GM19372 (cell line): ENCODE measurements at regions not wholly inside any gene's neighbourhood (a gene's known extent, or its start where the extent isn't known, plus 50 kb on each side); places are given as distances from the start of the nearest gene placed in this dataset.

ENCODE experiments used
- ATAC-seq: cut with Tn5 transposase; IDR thresholded peaks from one replicate; pipeline ENCODE4 v1.9.1; 2021; ENCODE audit warnings: mild to moderate bottlenecking, low read depth, moderate library complexity; ENCODE audit not compliant: unreplicated experiment

GRCh38 chr1:60572378-60572777 lies 498.8 kb upstream of the C1orf87 start:
- ATAC-seq = no peak

DNA sequence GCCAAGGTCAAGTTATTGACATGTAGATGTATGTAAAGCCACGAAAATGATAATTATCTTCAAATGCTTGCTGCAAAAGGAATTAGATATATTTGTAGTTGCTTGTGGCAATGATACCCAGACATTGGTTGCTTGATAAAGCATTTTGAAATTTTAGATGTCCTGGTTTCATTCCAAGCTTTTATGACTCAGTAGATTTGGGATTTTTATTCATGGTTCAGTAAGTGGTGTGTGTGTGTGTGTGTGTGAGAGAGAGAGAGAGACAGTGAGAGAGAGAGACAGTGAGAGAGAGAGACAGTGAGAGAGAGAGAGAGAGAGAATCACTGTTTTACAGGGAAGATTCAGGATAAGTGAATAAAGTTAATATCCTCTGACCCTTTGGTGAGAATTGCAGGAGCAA lies 498.2 kb upstream of the C1orf87 start:
- ATAC-seq = no peak

- no peak for ATAC-seq
Measured at GRCh38 chr1:60569189-60569588, 495.6 kb upstream of the C1orf87 start.

DNA sequence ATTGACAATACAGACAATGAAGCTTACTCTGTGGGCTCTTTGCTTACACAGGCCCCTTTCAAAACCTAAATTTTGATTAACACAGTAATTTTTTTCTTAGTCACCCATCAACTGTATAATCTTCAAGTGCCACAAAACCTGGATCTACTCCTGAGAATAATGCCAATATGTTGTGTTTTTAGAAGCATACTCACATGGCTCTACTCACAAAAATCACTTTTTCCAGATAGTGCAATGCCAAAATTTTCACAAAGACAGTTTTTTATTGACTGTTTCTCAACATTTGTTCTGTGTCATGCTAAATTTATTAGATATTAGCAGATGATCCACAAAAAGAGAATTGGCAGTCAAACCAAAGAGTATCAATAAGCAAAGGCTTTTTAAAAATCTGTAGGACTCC lies 493.7 kb upstream of the C1orf87 start:
- no peak for ATAC-seq

- no peak for ATAC-seq
Measured at GRCh38 chr1:60564916-60565750, 491.6 kb upstream of the C1orf87 start.

DNA sequence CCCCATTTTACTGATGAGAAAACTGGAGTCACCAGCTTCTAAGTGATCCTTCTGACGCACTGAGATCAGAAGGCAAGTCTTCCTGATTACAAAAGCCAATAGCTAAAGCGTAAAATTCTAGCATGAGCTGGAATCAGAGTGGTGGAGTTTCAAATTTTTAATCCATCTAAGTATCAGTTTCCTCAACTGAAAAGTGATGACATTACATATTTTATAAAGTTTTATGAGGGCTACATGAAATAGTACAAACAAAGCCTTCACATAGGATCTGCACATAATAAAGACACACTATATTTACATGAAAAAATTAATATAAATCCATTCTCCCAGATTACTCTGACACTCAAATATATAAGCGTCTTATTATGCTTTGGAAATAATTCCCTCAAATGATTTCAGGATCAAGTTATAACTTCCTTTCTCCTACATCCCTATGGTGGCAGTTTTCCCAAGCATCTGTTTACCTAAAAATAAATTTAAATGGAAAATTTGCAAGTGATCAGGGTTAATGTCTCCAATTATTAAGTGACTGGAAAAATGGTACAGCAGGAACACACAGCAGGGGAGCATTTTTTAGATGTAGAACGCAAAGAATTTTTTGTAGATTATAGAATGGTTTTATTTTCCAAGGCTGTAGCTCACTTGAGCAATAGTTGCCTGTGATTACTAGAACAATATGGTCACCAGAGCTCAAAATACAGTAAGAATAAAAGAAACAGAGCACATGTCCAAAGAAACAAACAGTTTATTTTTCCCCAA lies 490.4 kb upstream of the C1orf87 start:
- ATAC-seq = no peak

DNA sequence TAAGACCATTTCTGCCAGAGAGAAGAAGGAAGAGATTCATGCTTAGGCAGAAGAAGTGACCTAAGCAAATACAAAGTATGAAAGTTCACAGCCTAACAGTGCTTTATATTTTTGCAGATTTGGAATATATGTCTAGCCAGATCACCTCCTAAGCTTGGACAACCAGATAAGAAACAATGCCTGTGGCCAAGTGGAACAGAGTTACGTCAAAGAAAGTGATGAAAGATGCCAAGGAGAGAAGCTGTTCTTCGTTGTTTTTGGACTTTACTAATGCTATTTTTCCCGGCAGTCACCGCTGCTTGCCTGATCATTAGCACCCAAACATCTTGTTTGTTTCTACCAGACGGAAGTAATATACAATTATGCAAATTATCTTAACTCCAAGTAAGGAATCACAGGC lies 489.2 kb upstream of the C1orf87 start:
- ATAC-seq = no peak

DNA sequence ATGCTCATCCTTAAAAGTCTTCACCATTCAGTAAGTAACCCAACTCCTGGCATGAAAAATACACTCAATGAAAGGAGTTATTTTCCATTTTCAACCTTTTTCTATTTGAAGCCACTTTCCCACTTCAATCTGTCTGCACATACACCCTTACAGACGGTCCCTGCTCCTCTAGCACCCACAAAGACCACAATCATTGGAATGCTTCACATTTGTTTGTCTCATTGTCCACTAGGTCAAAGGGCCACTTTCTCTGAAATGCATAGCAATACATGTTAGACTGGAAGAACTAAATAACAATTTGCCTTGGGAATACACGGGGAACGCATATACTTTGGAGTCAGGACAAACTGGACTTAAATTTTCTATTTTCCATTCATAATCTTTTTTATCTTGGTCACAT lies 487.1 kb upstream of the C1orf87 start:
- ATAC-seq = no peak

DNA sequence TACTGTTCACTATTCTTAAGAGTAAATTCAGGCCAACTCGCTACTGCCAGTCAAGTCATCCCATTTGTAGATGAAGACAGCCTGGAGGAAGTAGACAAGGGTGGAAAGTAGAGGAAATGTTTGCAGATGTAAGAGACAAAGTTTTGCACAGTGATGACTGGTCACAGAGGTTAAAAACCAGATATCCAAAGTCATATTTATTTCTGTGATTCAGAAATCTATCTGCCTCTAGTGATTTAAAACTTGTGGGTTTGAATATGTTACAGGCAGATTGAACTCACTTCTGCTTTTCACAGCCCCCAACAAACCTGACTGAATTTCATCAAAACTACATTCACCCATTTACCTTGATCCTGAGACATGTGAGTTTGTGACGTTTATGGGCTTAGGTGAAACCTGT lies 484.7 kb upstream of the C1orf87 start:
- no peak for ATAC-seq

- no peak for ATAC-seq
Measured at GRCh38 chr1:60553730-60554129, 480.2 kb upstream of the C1orf87 start.

GRCh38 chr1:60547821-60548220 lies 474.3 kb upstream of the C1orf87 start:
- no peak for ATAC-seq

DNA sequence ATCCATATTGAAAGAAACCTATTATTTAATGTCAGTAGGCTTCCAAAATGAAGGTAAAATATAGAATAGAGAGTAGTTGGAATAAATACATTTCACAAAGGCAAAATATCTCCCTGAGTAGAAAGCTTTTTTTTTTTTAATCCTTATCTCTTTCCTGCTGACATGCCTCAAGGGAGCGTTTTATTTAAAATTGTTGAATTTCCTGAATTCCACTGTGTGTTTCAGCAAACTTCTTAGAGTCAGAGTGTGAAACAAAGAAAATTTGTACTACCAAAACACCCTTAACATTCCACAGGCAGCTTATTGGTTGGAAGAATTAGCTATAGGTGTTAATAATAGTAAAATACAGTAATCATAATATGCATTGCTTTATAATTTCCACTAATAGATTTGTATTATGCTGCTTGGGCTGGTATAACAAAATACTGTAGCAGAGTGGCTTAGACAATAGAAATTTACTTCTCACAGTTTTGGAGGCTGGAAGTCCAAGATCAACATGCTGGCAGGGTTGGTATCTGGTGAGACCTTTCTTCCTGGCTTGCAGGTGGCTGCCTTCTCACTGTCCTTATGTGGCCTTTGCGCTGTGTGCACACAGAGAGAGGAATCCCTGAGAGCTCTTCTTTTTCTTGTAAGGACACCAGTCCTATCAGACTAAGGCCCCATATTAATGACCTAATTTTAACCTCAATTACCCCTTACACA lies 468.4 kb upstream of the C1orf87 start:
- no peak for ATAC-seq

GRCh38 chr1:60540141-60540540 lies 466.6 kb upstream of the C1orf87 start:
- no peak for ATAC-seq

- ATAC-seq = no peak
Measured at GRCh38 chr1:60535713-60536112, 462.1 kb upstream of the C1orf87 start.

DNA sequence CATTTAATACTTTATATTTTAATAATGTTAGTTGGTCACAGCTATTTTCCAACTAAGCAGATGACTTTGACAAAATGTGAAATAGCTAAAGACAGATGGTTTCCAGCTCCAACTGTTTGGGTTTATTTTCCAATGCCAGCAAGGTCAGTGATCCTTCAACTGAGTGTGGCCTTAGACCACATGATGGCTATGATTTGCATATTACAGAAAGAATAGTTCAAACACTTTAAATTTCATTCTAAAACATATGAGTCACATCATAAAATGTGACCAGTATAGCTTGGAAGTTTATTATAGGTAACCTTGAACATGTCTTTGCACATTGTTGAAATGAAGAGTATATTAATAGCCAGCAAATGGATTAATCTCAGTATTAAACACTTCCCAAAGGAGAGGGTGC lies 454.0 kb upstream of the C1orf87 start:
- no peak for ATAC-seq

DNA sequence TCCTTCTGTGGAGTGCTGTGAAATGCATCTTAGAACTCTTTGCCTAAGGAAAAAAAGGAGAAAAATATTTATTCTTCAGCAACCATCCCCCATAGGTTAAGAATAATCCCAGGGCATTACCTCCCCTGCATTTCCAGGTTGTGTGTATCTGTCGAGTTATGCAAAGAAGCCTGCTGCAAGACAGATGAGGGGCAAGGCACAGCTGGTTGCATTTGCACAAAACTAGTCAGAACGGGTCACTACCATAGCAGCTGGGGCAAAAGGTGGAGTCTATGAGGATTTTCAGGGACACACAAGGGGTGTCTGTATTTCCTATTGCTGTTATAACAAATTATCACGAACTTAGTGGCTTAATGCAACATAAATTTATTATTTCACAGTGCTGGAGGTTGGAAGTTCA lies 443.4 kb upstream of the C1orf87 start:
- no peak for ATAC-seq

- ATAC-seq = no peak
Measured at GRCh38 chr1:60510162-60510561, 436.6 kb upstream of the C1orf87 start.

DNA sequence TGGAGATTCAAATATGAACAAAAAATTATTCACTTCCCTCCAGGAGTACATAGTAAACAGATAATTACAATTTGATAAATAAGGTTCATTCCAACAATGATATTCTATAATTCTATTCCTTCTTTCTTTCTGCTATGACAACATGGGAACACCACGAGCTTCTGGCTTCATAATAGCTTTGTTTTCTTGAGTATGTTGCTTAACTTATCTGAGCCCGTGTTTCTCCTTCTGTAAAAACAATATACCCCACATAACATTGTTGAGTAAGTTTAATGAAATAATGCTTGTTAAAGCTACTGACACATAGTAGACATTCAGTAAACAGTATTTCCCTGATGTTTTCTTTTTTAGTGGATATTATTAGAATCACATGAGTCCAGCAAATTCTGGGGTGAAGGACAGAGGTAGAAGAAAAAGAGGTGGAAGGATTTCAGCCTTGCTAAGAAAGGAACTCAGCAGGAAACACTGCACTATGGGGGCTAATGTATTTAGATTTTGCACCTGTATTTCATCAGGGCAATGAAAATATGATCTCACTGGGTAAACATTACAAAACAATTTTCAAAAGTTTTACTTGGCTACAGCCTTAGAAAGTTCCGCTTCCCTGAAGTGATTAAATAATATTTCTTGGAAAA lies 430.8 kb upstream of the C1orf87 start:
- ATAC-seq = no peak

DNA sequence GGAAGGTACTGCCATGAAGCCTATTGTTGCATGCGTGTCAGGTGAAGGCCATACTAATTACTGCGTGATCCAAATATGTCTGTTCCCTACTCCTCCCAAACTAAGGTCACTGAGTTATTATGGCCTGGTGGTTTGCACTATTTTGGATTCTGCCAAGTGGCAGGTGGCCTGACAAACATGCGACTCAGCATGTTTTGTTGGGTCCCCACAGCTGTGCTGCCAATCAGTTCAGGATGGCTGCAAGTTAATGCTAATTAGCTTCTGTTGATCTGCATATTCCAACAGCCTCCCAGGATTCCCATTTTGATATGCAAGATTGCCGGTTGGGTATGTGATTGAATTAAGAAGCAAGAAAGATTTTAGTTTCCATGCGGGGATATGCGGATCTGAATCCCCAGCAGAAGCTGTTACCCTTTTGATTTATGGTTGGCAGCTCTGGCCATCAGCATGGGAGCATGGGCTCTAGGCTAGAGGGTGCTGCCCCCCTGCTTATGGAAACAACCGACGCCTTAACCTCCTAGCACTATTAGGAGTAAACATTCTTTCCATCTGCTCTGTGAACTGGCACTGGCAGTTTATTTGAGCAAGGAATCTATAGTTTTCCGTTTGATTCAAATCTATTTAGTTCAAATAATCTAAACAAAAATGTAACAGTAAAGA lies 429.8 kb upstream of the C1orf87 start:
- ATAC-seq = no peak

DNA sequence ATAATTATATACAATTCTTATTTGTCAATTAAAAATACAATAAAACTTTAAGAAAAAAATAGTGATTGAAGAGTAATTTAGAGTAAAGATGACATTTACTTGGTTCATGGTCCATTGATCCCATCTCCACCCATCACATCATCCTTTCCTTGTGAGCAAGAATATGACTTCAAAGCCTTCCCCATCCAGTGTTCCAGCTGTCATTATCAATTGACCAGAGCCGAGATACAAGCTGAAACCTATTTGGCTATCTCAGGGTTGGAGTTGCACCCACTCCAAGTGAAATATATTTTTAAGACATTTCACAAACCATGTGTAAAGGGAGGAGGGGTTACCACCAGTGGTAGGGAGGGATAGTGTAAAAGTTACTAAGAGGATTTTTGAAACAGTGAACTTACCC lies 428.9 kb upstream of the C1orf87 start:
- ATAC-seq = no peak
